GM21367 (cell line): ENCODE measurements at regions not wholly inside any gene's neighbourhood (a gene's known extent, or its start where the extent isn't known, plus 50 kb on each side); places are given as distances from the start of the nearest gene placed in this dataset.

ENCODE experiments used
- ATAC-seq: cut with Tn5 transposase; IDR thresholded peaks from one replicate; pipeline ENCODE4 v1.9.1; 2021; ENCODE audit not compliant: unreplicated experiment

DNA sequence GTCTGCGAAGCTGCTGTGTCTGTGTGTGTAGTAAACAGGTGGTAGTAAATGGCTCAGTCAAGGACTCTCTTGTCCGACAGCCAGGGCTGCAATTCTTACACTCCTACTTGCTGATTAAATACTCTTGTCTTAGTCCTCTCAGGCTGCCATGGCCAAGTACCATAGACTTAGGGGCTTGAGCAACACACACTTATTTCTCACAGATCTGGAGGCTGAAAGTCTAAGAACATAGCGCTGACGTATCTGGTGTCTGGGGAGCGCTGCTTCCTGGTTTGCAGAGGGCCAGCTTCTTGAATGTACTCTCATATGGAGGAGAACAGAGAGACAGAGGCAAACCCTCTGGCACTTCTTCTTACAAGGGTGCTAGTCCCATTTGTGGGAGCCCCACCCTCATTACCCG is 411.0 kb downstream of the MED10 start:
- no peak for ATAC-seq

DNA sequence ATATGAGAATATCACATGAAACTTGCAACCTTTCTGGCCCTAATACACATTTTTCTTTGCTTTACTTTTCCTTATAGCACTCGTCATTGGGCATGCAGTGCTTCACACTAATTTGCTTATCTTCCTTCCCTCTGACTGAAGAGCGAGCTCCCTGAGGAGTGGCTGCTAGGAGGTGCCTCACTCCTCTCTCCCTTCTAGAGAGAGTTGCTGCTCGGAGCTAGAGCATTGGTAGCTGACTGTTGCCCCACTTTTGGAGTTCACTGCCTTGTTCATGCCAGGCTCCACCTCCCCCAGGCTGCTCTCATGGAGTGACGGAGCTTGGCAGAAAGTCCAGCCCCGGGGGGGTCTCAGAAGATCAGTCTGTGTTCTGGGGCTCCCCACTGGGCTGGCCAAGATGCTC is 413.2 kb downstream of the MED10 start:
- ATAC-seq: no peak

DNA sequence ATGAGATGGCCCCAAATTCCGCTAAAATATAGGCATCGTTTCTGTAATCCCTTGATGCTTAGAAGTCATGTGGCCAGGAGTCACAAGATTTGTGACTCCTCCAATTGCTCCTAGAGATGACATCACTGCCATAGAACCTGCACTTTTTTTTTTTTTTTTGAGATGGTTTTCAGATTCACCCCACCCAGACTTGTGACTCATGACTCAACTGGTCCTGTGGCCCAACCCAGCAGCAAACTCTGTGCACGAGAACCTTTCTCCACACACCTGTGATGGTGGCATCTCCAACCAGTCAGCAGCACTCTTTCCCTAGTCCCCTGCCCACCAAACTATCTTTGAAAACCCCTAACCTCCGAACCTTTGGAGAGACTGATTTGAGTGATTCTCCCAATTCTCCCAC is 414.0 kb downstream of the MED10 start:
- no peak for ATAC-seq

DNA sequence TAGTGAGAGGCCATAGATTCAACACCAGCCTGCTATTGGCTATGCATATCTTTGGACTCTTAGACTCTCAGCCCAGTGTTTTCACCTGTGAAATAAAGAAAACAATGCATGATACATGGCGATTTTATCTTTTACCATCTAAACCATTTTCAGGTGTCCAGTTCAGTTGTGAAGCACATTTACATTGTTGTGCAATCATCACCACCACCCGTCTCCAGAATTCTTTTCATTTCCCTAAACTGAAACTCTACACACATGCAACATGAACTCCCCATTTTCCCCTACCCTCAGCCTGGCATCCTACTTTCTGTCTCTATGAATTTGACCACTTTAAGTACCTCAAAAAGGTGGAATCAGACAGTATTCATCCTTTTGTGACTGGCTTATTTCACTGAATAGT is 420.6 kb downstream of the MED10 start:
- ATAC-seq: no peak

DNA sequence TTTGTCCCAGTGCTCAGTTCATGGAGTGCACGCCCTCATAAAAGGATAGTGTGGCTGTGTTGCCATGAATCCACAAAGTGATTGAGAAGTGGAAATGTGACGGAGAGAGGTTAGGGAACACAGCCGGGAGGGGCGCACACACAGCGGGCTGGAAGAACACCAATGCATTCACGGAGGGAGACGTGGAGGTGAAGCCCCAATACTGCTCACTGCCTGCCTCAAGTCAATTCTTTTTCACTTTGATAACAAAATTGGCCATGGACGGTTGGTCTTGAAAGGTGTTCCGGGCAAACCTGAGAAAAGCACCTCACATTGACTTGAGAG is 424.1 kb downstream of the MED10 start:
- ATAC-seq: no peak

DNA sequence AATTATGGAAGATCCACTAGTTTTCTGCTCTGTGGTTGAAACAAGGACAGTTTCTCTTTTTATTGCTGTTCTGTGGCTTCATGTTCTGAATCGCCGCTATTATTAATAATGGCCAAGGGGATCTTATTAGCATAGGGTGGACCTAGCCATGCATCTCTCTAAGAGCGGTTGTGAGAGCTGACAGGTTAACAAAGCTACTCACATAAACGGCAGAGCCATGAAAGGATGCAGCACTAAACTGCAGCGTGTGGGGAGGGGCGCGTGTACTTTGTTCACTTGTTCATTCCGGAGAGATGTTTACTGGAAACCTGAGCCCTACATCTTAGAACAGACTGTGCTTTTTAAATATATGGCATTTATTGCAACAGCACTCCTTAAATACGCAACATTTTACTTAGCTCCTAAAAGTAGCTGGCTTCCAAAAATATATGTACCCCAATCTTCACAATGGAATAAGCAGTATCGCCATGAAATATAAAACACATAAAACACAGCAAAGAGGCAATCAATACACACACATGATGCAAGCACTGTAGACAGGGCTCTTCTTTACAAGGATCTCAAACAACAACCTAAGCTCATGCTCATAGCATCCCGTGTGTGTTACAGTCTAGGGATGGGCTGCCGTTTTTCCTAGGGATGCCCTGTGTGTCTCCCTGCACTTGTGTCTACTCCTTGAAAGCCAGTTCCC is 424.6 kb downstream of the MED10 start:
- no peak for ATAC-seq

DNA sequence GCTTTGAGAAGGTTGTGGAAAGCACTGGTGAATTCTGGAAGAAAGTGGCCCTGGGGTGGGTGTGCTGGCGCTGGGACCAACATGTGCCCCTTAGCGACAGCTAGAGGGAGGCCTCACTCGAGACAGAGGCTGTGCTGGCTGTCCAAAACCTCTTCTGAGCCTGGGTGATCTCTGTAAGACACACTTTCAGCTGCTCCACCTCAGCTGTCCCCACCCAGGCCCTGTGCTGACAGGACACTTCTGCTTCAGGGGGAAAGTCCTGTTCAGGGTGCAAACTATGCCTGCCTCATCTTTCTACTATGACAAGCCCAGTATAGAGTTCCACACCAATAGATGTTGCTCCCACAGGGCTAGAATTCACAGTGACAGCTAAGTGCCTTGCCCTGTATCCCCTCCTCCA is 426.4 kb downstream of the MED10 start:
- no peak for ATAC-seq

DNA sequence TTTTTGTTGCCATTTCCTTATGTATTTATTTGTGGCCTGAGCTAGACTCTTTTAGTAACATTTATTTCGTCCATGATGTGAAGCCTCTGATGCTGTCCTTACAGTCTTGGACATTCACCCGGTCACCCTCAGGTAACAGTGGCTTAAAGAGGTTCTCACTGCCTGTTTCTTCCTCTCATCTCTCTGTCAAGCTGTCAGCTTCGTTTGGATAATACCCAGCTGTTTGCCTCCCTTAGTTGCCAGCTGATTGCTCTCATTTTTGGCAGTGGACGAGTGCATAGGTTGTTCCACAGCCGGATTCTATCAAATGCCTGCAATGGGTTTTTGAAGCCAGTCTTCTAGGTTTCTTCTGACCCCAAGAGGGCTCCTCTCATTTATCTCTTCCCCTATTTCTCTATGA is 427.7 kb downstream of the MED10 start:
- no peak for ATAC-seq

DNA sequence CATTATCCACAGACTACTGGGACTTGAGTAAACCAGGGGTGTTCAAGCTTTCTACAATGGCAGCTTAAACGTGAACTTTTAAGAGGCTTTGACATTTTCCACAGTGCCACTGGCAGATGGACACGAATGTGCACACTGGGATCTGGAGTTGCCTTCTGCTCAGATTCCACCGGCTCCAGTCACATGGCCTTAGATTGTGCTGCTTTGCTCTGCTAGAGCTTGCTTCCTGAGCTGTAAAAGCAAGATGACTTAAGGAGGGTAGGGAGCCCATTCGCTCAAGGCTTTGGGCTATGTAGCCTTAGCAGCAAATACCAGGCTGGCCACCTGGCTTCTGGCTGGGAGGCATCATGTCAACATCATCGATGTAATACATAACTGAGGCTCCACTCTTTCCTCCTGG is 436.9 kb downstream of the MED10 start:
- ATAC-seq: no peak

DNA sequence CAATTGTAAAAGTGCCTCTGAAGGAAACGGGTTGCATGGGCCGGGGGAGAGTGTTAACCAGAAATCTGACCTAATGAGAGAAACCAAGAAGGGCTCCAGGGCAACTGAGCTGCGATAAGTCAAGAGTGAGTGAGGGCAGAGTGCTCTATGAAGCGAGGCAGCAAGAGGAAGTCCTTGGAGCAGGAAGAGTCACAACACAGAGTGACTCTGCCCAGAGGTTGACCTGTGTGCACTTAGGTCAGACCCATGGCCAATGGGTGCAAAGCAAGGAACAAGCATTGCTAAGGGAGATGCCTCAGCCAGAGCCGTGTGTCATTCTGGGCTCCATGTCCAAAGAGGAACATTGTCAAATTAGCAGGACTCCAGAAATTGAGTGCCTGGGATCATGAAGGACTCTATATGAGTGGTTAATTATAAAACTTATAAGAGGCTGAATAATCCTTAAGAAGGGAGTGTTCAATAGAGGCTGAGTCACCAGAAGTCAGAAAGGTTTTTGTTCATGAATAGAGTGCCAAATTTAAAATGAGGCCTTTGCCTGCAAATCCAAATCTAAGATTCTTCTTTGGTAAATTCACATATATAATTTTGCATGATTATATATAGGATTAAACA is 438.5 kb downstream of the MED10 start:
- no peak for ATAC-seq

DNA sequence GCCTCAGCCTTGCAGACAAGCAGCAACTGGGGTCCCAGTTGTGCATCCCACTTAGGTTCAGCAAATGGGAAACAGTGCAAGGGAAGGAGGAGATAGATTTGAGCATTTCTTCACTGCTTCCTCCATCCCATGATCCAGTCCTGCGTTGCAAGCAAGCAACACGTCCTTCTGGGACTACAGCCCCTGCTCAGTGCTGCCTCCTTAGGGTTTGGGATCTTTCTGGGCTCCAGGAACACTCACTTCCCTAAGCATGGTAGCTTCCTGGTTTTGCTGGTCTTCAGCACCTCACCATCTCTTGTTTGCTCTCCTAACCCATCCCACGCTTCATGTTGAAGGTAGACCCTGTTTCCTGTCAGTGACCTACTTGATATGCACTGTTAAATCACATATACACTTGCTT is 444.7 kb downstream of the MED10 start:
- ATAC-seq: no peak

DNA sequence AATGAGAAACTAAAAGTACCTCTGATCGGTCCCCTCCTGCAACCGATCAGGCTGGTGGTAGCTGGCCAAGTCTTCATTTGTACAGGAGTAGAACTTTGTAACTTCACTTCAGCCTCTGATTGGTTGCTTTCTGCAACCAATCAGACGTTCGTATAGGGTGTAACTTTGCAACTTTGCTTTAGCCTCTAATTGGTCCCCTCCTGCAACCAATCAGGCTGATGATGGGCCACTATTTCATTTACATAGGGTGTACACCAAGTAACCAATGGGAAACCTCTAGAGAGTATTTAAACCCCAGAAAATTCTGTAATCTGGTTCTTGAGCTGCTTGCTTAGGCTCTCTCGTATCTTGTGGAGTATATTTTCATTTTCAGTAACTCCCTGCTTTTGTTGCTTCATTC is 445.5 kb downstream of the MED10 start:
- no peak for ATAC-seq

DNA sequence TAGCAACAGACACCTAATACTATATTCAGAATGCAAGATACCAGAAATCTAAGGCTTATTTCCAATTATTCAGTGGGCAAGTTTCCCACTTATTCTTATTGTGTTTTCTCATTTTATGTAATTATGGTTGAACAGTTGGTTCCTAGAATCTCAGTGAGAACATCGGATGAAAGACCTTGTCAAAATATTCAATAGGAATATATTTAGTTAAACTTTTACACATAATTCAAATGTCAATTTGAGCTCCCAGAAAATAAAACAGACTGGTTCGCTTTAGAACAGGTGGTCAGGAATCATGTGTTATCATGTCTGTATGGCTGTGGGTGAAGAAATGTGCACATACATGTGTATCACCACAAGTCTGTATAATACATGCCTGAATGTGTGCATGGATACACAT is 447.8 kb downstream of the MED10 start:
- ATAC-seq: no peak

DNA sequence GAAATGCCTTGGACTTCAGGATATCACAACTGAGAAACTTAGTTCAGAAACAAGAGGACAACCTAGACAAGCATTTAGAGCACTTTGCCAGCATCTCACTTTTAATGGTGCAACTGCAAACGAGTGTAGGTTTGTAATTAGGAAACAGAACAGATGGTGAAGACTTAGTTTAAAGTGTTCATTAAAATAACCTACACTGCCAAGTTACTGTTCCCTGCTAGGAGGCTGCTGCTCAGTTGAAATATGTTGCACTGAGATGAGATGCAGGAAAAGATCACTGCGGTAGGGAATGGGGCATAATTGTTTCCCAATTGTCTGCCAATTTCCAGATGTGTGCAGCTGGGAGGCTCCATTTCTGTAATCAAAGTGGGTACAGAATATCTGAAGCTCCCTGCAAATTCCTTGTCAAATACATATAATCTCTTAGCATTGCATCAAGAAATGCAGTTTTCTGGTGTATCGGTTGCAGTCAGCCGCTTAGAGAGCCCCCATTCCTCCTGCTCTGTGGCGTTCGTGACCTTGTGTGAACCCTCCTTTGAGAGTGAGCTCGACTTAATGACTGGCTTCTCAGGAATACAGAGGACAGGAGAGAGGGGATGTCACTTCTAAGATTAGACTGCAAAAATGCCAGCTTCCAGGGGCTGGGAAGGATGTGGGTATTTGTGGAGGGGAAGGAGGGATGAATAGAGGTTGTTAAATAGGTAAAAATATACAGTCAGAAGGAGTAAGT is 448.9 kb downstream of the MED10 start:
- no peak for ATAC-seq

DNA sequence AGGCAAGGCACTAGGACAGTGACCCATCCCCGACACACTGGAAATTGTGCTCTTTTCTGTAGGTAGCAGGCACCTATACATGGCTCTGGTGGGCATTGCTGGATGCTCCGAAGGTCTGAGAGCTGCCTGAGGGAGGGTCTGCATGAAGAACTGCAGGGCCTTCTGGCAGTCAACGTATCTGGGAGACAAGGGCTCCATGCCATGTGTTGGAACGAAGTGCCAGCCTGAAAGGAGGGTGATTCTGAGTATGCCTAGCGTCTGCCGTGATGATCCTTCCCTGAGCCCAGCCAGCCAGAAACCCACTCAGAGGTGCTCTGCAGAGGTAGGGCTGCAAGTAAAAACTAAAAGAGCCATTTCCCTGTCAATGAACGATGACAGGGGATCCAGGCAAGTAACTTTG is 453.2 kb downstream of the MED10 start:
- ATAC-seq: no peak

DNA sequence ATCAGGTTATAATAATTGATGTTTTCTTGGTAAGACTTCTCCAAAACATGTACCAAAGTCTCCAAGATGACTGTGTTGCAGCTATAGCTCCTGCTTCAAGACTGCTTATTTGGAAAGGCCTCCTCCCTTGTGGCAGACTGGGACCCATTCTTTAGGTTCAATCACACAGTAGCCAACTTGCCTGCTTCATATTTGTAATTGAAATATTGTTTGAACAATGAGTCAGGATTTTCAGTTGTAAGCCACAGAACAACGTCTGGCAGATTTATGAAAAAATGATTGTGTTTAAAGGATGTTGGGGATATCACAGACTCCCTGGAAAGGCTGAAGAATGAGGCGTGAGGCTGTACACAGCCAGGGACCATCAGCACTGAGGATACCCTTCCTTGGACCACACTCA is 458.9 kb downstream of the MED10 start:
- no peak for ATAC-seq

DNA sequence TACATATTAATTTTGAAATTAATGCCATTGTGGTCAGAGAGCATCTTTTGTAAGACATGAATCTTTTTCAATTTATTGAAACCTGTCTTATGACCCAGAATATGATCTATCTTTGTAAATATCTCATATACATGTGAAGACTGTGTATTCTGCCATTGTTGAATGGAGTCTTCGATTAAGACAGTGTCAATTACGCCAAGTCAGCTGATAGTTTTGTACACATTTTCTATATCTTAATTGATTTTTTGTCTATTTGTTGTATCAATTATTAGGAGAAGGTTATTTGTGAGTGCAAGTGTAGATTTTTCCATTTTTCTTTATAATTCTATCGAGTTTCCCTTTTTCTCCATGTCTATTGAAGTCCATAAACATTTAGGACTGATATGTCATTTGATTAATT is 471.6 kb downstream of the MED10 start:
- ATAC-seq: no peak

DNA sequence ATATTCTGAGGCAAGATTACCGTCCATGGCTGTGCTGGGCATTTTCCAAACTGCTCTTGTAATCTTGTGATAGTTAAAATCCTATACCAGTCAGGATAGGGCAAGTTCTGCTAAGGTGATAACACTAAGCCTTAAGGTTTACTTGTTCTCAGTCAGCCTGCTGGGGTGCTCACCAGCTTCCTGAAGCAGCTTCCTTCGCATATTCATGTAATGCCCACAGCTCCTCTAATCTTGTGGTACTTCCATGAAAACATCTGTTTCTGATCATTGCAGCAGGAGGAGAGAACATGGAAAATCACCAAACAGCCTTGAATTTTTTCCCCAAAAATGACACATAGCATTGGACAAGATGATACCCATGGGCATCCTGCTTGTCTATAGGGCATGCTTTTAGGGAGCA is 473.2 kb downstream of the MED10 start:
- no peak for ATAC-seq

DNA sequence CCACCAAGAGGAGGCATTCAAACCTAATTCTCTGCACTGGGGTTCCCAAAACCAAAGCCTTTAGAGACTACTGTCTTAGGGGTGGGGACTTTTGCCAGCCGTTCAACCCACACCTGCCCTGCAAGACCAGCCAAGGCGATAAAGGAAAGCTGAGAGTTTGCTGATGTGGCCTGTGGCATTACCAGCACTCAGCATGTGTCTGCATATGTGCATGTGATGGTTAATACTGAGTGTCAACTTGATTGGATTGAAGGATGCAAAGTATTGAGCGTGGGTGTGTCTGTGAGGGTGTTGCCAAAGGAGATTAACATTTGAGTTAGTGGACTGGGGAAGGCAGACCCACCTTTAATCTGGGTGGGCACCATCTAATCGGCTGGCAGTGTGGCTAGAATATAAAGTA is 474.2 kb downstream of the MED10 start:
- no peak for ATAC-seq

DNA sequence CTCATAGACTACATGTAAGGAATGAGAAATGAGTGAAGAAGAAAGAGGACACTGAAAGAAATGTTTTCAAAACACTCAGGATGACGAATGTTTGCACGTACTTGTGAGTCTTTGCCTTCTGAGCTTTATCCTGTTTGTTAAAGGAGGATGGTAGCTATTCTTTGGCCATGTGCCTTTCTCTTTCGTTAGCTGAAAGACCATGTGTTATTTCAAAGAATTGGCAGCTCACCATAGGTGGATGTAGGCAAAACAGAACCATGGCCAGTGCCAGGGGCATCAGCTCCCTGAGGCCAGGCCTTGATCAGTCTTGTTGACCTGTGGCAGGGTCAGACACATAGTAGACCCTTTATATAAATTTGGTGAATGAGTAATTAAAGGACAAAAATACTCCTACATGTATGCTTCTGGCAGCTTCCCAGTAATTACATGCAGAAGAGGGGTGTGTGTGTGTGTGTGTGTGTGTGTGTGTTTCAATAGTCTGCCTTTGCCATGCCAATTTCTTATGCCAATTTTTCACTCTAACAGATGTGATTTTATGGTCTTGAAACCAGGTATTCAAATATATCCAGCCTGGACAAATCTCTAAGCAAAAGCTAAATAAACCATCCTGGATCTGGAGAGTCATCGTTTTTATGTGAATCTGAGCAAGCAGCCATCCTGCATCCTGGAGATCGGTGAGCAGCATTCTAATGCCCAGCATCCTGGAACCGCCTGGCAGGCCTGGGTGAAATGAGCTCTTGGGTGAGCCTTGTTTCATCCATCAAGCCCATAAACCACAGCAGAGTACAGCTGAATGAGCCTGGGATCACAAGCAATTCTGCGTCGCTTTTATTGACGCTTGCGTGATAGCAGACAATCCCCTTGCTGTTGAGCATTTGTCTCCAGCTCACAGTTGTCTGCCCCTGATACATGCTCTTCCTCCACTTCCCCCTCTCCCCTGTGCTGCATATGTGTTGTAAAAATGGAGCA is 475.4 kb downstream of the MED10 start:
- ATAC-seq: no peak

DNA sequence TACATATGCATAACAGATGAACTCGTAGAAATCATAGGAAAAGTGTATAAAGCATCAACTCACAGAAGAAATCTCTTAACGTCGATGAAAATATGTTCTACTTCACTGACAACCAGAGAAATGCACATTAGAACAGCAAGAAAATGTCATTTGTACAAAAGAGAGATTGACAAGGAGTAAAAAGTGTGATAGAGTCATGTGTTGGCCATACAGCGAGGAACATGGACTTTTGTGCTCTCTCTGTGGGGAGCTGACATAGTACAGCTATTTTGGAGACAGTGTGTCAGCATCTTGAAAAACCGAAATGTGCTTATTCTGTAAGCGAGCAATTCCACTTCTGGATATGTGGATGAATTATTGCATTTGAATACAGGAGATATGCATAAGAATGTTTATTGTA is 477.9 kb downstream of the ICE1 start:
- ATAC-seq: no peak

DNA sequence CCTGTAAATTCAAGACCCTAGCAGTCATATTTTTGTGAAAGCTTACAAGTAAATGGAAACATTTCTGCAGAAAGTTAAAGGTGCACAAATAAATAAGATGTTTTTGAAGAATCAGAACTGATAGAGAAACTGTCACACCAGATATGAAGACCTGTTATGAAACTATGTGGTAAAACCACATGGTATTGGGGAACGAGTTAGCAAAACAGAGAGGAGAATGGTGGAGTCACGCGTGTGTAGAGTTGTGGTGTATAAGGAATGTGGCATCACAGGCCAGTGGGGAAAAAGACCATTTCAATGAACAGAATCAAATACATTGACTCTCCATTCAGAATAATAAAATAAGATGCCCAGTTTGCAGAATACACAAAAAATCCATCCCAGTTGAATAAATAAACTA is 477.2 kb downstream of the ICE1 start:
- ATAC-seq: no peak
